ENCODE measurements at regions not wholly inside any gene's neighbourhood (a gene's known extent, or its start where the extent isn't known, plus 50 kb on each side); places are given as distances from the start of the nearest gene placed in this dataset.

GRCh38 chr10:31100115-31100601 lies 68.5 kb upstream of the ZNF438 start (continued):
- TF ChIP-seq ZNF462 (CRISPR knock-in tag; IDR thresholded peaks at IDR 0.05) (no peak), CTCF (conservative IDR thresholded peaks at IDR 0.05; ENCODE audit: low read depth in 2 of 2) (no peak), NANOG (IDR thresholded peaks at IDR 0.05; ENCODE audit: borderline replicate concordance) (no peak), ZNF331 (CRISPR knock-in tag; IDR thresholded peaks at IDR 0.05; ENCODE audit: low read depth) (no peak), JUNB (IDR thresholded peaks at IDR 0.05; ENCODE audit: unreplicated experiment) (no peak)

- no peaks in the 10 kb centered on the region for H3K36me3 Mint-ChIP-seq (ENCODE audit: low read depth)
- Histone ChIP-seq H3K27me3 (ENCODE audit: insufficient read depth) (no peaks in the 10 kb centered on the region), H3K9me2 (ENCODE audit: insufficient read depth) (no peaks in the 10 kb centered on the region; the same call in 1 of the 2 replicates), H3K79me2 (replicated peaks; ENCODE audit: insufficient read depth) (no peaks in the 10 kb centered on the region), H2AFZ (no peak overlapping the region), H3K4me2 (no peak overlapping the region), H4K20me1 (replicated peaks; ENCODE audit: insufficient read depth) (no peaks in the 10 kb centered on the region), H3K4me1 (ENCODE audit: insufficient read depth) (peaks cover 3% of the 10 kb centered on the region), H3K36me3 (ENCODE audit: insufficient read depth) (no peaks in the 10 kb centered on the region), H3K4me3 (no peak overlapping the region), H3F3A (replicated peaks; ENCODE audit: low read depth) (no peaks in the 10 kb centered on the region), H3K27ac (ENCODE audit: low read depth) (no peak overlapping the region)
- H3K27me3 Mint-ChIP-seq (ENCODE audit: insufficient read depth, low read depth, poor library complexity): peaks cover 4% of the 10 kb centered on the region
- no peak for DNase-seq (ENCODE audit: low spot score)
- TF ChIP-seq EZH2 (IDR thresholded peaks at IDR 0.05; ENCODE audit: low read depth, unreplicated experiment) (no peak), JUNB (IDR thresholded peaks at IDR 0.05; ENCODE audit: unreplicated experiment) (no peak)
- ATAC-seq: no peak
- peaks cover 11% of the 10 kb centered on the region; the same call in 2 of the 3 replicates for H3K4me1 Mint-ChIP-seq
- no peak overlapping the region for H3K4me3 Mint-ChIP-seq
- H3K9me3 Mint-ChIP-seq: no peaks in the 10 kb centered on the region
- H3K27ac Mint-ChIP-seq: no peak overlapping the region
Measured at GRCh38 chr10:31100662-31101061, 69.0 kb upstream of the ZNF438 start.
